Thyroid gland (tissue), 4 donors: ENCODE measurements at regions not wholly inside any gene's neighbourhood (a gene's known extent, or its start where the extent isn't known, plus 50 kb on each side); places are given as distances from the start of the nearest gene placed in this dataset.

Source experiments
- POLR2A ChIP-seq, 2 donors: fragments of 450-650 bp; IDR thresholded peaks; one replicate each; pipeline ENCODE4 v1.6.1; 2017; ENCODE audit warnings: antibody characterized with exemption in 2 of 2, mild to moderate bottlenecking in 2 of 2, moderate library complexity in 1 of 2
- TF ChIP-seq, protein P1 (sequence below), 6 experiments: fragments of 200-600 bp in 3 of 6; fragments of 450-650 bp in 3 of 6; sonication (generic) in 3 of 6; IDR thresholded peaks; one replicate each; pipeline ENCODE4 v1.5.1; 2016 to 2019; ENCODE audit warnings: antibody characterized with exemption in 6 of 6, mild to moderate bottlenecking in 2 of 6, inconsistent platforms in 1 of 6, moderate library complexity in 1 of 6

- TF ChIP-seq, protein P1, sequence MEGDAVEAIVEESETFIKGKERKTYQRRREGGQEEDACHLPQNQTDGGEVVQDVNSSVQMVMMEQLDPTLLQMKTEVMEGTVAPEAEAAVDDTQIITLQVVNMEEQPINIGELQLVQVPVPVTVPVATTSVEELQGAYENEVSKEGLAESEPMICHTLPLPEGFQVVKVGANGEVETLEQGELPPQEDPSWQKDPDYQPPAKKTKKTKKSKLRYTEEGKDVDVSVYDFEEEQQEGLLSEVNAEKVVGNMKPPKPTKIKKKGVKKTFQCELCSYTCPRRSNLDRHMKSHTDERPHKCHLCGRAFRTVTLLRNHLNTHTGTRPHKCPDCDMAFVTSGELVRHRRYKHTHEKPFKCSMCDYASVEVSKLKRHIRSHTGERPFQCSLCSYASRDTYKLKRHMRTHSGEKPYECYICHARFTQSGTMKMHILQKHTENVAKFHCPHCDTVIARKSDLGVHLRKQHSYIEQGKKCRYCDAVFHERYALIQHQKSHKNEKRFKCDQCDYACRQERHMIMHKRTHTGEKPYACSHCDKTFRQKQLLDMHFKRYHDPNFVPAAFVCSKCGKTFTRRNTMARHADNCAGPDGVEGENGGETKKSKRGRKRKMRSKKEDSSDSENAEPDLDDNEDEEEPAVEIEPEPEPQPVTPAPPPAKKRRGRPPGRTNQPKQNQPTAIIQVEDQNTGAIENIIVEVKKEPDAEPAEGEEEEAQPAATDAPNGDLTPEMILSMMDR (IDR thresholded peaks at IDR 0.05), result no peak
- no peak for TF ChIP-seq POLR2A (IDR thresholded peaks at IDR 0.05)
These were observed 147.0 kb downstream of the EMX2 start for GRCh38 chr10:117689566-117689965.
